Activated T-cell treated with anti-CD3 and anti-CD28 coated beads, Interleukin-2, amount 50 U/mL, for 72 hours (primary cell): ENCODE measurements at regions not wholly inside any gene's neighbourhood (a gene's known extent, or its start where the extent isn't known, plus 50 kb on each side); places are given as distances from the start of the nearest gene placed in this dataset.
"Not testable (repeated sequence)": the region's sequence is repeated elsewhere in the genome, so short reads cannot be mapped to it uniquely, and the experiment has no call there.

Experiments
- ATAC-seq, 2 donors: fragments of 150-1000 bp; cut with Tn5 transposase; replicated peaks in 1 of 2; 2 replicates each; pipeline ENCODE4 v1.10.0; 2021; ENCODE audit warnings: moderate library complexity in 2 of 2, mild to moderate bottlenecking in 1 of 2
- DNase-seq, 2 donors: peaks; one replicate each; pipeline ENCODE4 v3.0.0; 2021 to 2022; ENCODE audit warnings: mixed read lengths in 1 of 2
- H3K27ac Mint-ChIP-seq: one replicate; pipeline ENCODE4 v1.8.0; 2022; ENCODE audit warnings: mild to moderate bottlenecking, moderate library complexity, mixed read lengths
- H3K27me3 Mint-ChIP-seq: one replicate; pipeline ENCODE4 v1.8.0; 2022; ENCODE audit warnings: low read depth, mixed read lengths
- H3K36me3 Mint-ChIP-seq, 2 donors: one replicate each; pipeline ENCODE4 v1.8.0; 2022; ENCODE audit warnings: mixed read lengths in 2 of 2, mild to moderate bottlenecking in 1 of 2; ENCODE audit not compliant: insufficient read depth in 2 of 2
- H3K4me1 Mint-ChIP-seq: one replicate; pipeline ENCODE4 v1.8.0; 2022; ENCODE audit warnings: low read depth, mixed read lengths
- H3K4me3 Mint-ChIP-seq, 2 donors: one replicate each; pipeline ENCODE4 v1.8.0; 2022; ENCODE audit warnings: mild to moderate bottlenecking in 2 of 2, mixed read lengths in 2 of 2, moderate library complexity in 2 of 2
- H3K9me3 Mint-ChIP-seq, 2 donors: one replicate each; pipeline ENCODE4 v1.8.0; 2022; ENCODE audit warnings: mixed read lengths in 2 of 2

- H3K9me3 Mint-ChIP-seq, result no peaks in the 10 kb centered on the region
- no peak for DNase-seq
- no peak overlapping the region for H3K27ac Mint-ChIP-seq
- H3K4me1 Mint-ChIP-seq, result no peaks in the 10 kb centered on the region
- no peak overlapping the region for H3K4me3 Mint-ChIP-seq
- no peak for ATAC-seq
- no peaks in the 10 kb centered on the region for H3K36me3 Mint-ChIP-seq
- H3K27me3 Mint-ChIP-seq, result peaks cover 8% of the 10 kb centered on the region
Observed at GRCh38 chr3:3305084-3305483, 125.6 kb upstream of the CRBN start.

GRCh38 chr3:3303636-3304035, 124.1 kb upstream of the CRBN start:
- H3K4me1 Mint-ChIP-seq, result no peaks in the 10 kb centered on the region
- H3K27me3 Mint-ChIP-seq, result peaks cover 8% of the 10 kb centered on the region
- no peak overlapping the region for H3K4me3 Mint-ChIP-seq
- no peaks in the 10 kb centered on the region for H3K9me3 Mint-ChIP-seq
- DNase-seq (no peak), ATAC-seq (no peak)
- no peak overlapping the region for H3K27ac Mint-ChIP-seq
- H3K36me3 Mint-ChIP-seq, result no peaks in the 10 kb centered on the region

GRCh38 chr3:3302964-3303363, 123.5 kb upstream of the CRBN start:
- no peaks in the 10 kb centered on the region for H3K4me1 Mint-ChIP-seq
- H3K27me3 Mint-ChIP-seq, result peaks cover 8% of the 10 kb centered on the region
- ATAC-seq, result no peak
- H3K4me3 Mint-ChIP-seq, result no peak overlapping the region
- no peaks in the 10 kb centered on the region for H3K9me3 Mint-ChIP-seq
- H3K36me3 Mint-ChIP-seq, result no peaks in the 10 kb centered on the region
- no peak overlapping the region for H3K27ac Mint-ChIP-seq
- DNase-seq, result no peak

- H3K4me1 Mint-ChIP-seq, result peaks cover 12% of the 10 kb centered on the region
- H3K27me3 Mint-ChIP-seq, result peaks cover 8% of the 10 kb centered on the region
Observed at GRCh38 chr3:3301476-3301875, 122.0 kb upstream of the CRBN start.

GRCh38 chr3:3296979-3297381, 117.5 kb upstream of the CRBN start:
- H3K36me3 Mint-ChIP-seq, result peaks cover 5 to 10% of the 10 kb centered on the region in 2 donors
- peak overlapping the region; percentile 69 for H3K27ac Mint-ChIP-seq
- DNase-seq (no peak), ATAC-seq (peak in 1 of 2 donors; percentile 46)
- peak overlapping the region; percentile 41 to 76 for H3K4me3 Mint-ChIP-seq
- H3K27me3 Mint-ChIP-seq, result no peaks in the 10 kb centered on the region
- H3K4me1 Mint-ChIP-seq, result peaks cover 28% of the 10 kb centered on the region
- H3K9me3 Mint-ChIP-seq, result peaks cover 7 to 15% of the 10 kb centered on the region in 2 donors

More at GRCh38 chr3:3301476-3301875, 122.0 kb upstream of the CRBN start:
- DNase-seq (no peak), ATAC-seq (no peak)
- Mint-ChIP-seq H3K4me3 (no peak overlapping the region), H3K27ac (no peak overlapping the region), H3K36me3 (no peaks in the 10 kb centered on the region), H3K9me3 (no peaks in the 10 kb centered on the region)

- no peaks in the 10 kb centered on the region for H3K27me3 Mint-ChIP-seq
- H3K4me3 Mint-ChIP-seq, result no peak overlapping the region
- DNase-seq, result no peak
- no peak for ATAC-seq
- H3K4me1 Mint-ChIP-seq, result peaks cover 28% of the 10 kb centered on the region
- H3K36me3 Mint-ChIP-seq, result peaks cover 6 to 10% of the 10 kb centered on the region in 2 donors
- no peak overlapping the region for H3K27ac Mint-ChIP-seq
- H3K9me3 Mint-ChIP-seq, result peaks cover 7 to 16% of the 10 kb centered on the region in 2 donors
Observed at GRCh38 chr3:3295586-3295985, 116.1 kb upstream of the CRBN start.

GRCh38 chr3:3291756-3292283, 112.3 kb upstream of the CRBN start:
- peaks cover 19% of the 10 kb centered on the region for H3K4me1 Mint-ChIP-seq
- not testable (repeated sequence) for H3K36me3 Mint-ChIP-seq, H3K4me3 Mint-ChIP-seq

GRCh38 chr3:3288255-3288654, 108.8 kb upstream of the CRBN start:
- H3K27ac Mint-ChIP-seq, result no peak overlapping the region
- H3K9me3 Mint-ChIP-seq, result peaks cover 4 to 5% of the 10 kb centered on the region in 2 donors
- H3K36me3 Mint-ChIP-seq, result peaks cover 0 to 4% of the 10 kb centered on the region in 2 donors
- H3K4me3 Mint-ChIP-seq, result no peak overlapping the region
- no peak for ATAC-seq
- no peaks in the 10 kb centered on the region for H3K27me3 Mint-ChIP-seq
- no peak for DNase-seq
- no peaks in the 10 kb centered on the region for H3K4me1 Mint-ChIP-seq

More at GRCh38 chr3:3291756-3292283, 112.3 kb upstream of the CRBN start:
- H3K9me3 Mint-ChIP-seq, result peaks cover 9 to 16% of the 10 kb centered on the region in 2 donors
- not testable (repeated sequence) for H3K27ac Mint-ChIP-seq, DNase-seq, H3K27me3 Mint-ChIP-seq, ATAC-seq

GRCh38 chr3:3286014-3286413, 106.5 kb upstream of the CRBN start:
- Mint-ChIP-seq H3K36me3 (no peaks in the 10 kb centered on the region), H3K4me1 (no peaks in the 10 kb centered on the region), H3K4me3 (no peak overlapping the region), H3K27me3 (no peaks in the 10 kb centered on the region), H3K9me3 (peaks cover 0 to 2% of the 10 kb centered on the region in 2 donors), H3K27ac (no peak overlapping the region)
- DNase-seq (no peak), ATAC-seq (no peak)

GRCh38 chr3:3281024-3281423, 101.5 kb upstream of the CRBN start:
- H3K27me3 Mint-ChIP-seq, result no peaks in the 10 kb centered on the region
- H3K4me1 Mint-ChIP-seq, result no peaks in the 10 kb centered on the region
- no peaks in the 10 kb centered on the region for H3K36me3 Mint-ChIP-seq
- ATAC-seq (no peak), DNase-seq (no peak)
- H3K4me3 Mint-ChIP-seq, result no peak overlapping the region
- H3K9me3 Mint-ChIP-seq, result peaks cover 0 to 4% of the 10 kb centered on the region in 2 donors
- H3K27ac Mint-ChIP-seq, result no peak overlapping the region

GRCh38 chr3:3280396-3280795, 100.9 kb upstream of the CRBN start:
- DNase-seq (no peak), ATAC-seq (no peak)
- Mint-ChIP-seq H3K27ac (no peak overlapping the region), H3K36me3 (no peaks in the 10 kb centered on the region), H3K27me3 (no peaks in the 10 kb centered on the region), H3K4me1 (no peaks in the 10 kb centered on the region), H3K9me3 (peaks cover 0 to 4% of the 10 kb centered on the region in 2 donors), H3K4me3 (no peak overlapping the region)

- Mint-ChIP-seq H3K4me3 (no peak overlapping the region), H3K36me3 (no peaks in the 10 kb centered on the region), H3K9me3 (peaks cover 0 to 6% of the 10 kb centered on the region in 2 donors), H3K27me3 (no peaks in the 10 kb centered on the region), H3K27ac (no peak overlapping the region), H3K4me1 (no peaks in the 10 kb centered on the region)
- ATAC-seq (no peak), DNase-seq (no peak)
Observed at GRCh38 chr3:3278073-3278472, 98.6 kb upstream of the CRBN start.

- no peak for ATAC-seq
Observed at GRCh38 chr3:3276630-3277029, 97.1 kb upstream of the CRBN start.

GRCh38 chr3:3264796-3265195, 85.3 kb upstream of the CRBN start:
- no peaks in the 10 kb centered on the region for H3K4me1 Mint-ChIP-seq
- H3K9me3 Mint-ChIP-seq, result no peaks in the 10 kb centered on the region
- ATAC-seq, result no peak
- no peak for DNase-seq
- H3K27me3 Mint-ChIP-seq, result no peaks in the 10 kb centered on the region
- H3K4me3 Mint-ChIP-seq, result no peak overlapping the region
- no peak overlapping the region for H3K27ac Mint-ChIP-seq
- H3K36me3 Mint-ChIP-seq, result no peaks in the 10 kb centered on the region

More at GRCh38 chr3:3276630-3277029, 97.1 kb upstream of the CRBN start:
- H3K27me3 Mint-ChIP-seq, result no peaks in the 10 kb centered on the region
- H3K4me3 Mint-ChIP-seq, result no peak overlapping the region
- H3K36me3 Mint-ChIP-seq, result no peaks in the 10 kb centered on the region
- peaks cover 0 to 6% of the 10 kb centered on the region in 2 donors for H3K9me3 Mint-ChIP-seq
- H3K4me1 Mint-ChIP-seq, result no peaks in the 10 kb centered on the region
- no peak overlapping the region for H3K27ac Mint-ChIP-seq
- DNase-seq, result no peak
